SK-N-SH treated with all-trans-retinoic acid at 6 μM for 48 hours (cell line): ENCODE measurements at regions not wholly inside any gene's neighbourhood (a gene's known extent, or its start where the extent isn't known, plus 50 kb on each side); places are given as distances from the start of the nearest gene placed in this dataset.
"Not testable (repeated sequence)": the region's sequence is repeated elsewhere in the genome, so short reads cannot be mapped to it uniquely, and the experiment has no call there.

Experiments
- GLIS3 ChIP-seq: fragments of 250-450 bp; sonication (Bioruptor Pico); IDR thresholded peaks from 2 replicates; pipeline ENCODE4 v1.5.0; 2020; ENCODE audit warnings: mild to moderate bottlenecking, moderate library complexity
- RARB ChIP-seq: fragments of 250-450 bp; sonication (Bioruptor Pico); IDR thresholded peaks from 2 replicates; pipeline ENCODE4 v1.8.0; 2021; ENCODE audit warnings: mild to moderate bottlenecking, moderate library complexity
- ZNF8 ChIP-seq: fragments of 450-650 bp; formaldehyde crosslinking; IDR thresholded peaks from 2 replicates; pipeline ENCODE4 v1.5.0; 2020; ENCODE audit warnings: mild to moderate bottlenecking, moderate library complexity

DNA sequence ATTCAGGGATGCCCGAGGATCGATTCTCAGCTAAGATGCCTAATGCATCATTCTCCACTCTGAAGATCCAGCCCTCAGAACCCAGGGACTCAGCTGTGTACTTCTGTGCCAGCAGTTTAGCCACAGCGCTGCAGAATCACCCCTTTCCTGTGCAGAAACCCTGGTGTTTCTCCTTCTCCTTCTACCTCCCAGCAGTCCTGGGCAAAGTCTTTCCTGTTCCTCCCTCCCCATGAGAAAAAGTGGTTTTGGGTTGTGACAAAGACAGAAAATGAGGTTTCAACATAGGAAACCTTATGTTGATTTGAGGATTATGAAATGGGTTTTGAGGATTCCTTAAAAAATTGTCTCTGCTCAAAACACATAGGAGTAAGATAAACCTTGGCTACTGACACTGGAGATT lies 185.1 kb upstream of the PRSS1 start:
- TF ChIP-seq ZNF8, RARB, GLIS3: not testable (repeated sequence)
